ENCODE measurements at regions not wholly inside any gene's neighbourhood (a gene's known extent, or its start where the extent isn't known, plus 50 kb on each side); places are given as distances from the start of the nearest gene placed in this dataset.
"Not testable (repeated sequence)": the region's sequence is repeated elsewhere in the genome, so short reads cannot be mapped to it uniquely, and the experiment has no call there.

DNA sequence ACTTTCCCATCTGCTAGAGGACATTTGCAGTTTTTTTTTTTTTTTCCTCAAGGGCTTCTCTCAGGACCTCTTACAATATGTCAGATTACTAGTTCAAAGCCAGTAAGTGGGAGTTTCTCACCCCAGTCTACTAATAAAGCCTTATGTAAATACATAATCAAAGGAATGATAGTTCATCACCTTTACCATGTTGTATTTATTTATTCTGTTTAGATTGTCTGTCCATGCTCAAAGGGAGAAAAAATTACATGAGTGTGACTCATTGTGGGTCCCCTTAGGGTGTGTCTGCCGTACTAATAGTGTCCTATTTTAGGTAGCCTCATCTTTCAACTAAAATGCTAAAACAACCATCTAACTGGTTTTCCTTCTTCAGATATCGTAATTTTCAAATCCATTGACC, 917.6 kb downstream of the EPHA3 start:
- DNase-seq: no peak

DNA sequence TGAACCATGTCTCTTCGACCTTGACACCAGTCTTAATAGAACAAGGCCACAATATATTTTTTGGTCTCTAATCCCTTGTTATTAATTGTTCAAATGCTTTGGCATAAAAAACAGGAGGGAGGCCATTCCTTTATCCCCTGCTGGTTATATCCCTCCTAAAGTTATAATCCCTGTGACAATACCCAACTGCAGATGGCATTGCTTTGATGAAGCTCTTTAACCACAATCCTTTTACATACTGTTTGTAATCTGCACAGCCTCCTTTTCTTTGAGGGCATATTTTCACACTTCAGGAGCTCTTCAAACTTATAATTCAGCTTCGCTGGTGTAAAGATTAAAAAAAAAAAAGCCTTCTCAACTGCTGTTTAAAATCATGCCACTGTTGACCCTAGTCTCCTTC, 919.0 kb downstream of the EPHA3 start:
- DNase-seq: no peak

GRCh38 chr3:90031121-90031520, 923.7 kb downstream of the EPHA3 start:
- no peak for DNase-seq

GRCh38 chr3:90032980-90033641, 925.7 kb downstream of the EPHA3 start:
- DNase-seq: no peak

- no peak for DNase-seq
These were observed 926.6 kb downstream of the EPHA3 start for GRCh38 chr3:90034038-90034437.

GRCh38 chr3:90035643-90036042, 928.2 kb downstream of the EPHA3 start:
- DNase-seq: no peak

- DNase-seq: no peak
These were observed 929.6 kb downstream of the EPHA3 start for GRCh38 chr3:90036939-90037469.

DNA sequence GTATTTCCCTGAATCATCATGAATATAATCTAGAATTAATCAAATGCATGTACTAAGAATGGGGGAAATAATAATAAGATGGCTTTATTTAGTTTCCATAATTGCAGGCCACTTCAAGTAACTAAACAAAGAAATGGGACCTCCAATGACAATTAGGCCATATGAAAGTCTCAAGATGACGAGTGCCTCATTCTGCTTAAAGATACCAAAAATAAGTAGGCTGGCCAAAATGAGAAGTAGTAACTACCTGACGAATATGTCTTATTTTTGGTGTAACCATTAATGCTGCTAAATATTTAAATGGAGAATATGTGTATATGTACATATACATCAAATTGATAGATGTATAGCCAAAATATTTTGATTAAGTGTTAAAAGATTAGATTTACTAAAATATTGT, 932.6 kb downstream of the EPHA3 start:
- DNase-seq: no peak

DNA sequence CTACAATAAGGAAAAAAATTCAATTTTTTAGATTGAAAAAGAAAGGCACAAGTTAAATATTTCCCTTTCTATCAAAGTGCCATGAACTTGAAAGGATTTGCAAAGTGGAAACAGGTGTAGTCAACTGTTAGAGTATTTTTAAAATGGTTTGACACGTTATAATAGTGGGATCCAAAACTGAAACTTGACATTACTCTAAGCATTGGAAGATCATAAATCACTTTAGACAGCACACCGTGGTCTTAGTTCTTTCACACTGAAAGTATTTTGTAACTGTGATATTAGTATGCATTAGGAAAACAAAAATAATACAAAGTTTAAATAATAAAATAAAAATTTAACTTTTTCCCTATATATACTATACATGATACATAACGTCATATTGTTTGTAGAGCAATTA, 933.1 kb downstream of the EPHA3 start:
- no peak for DNase-seq

DNA sequence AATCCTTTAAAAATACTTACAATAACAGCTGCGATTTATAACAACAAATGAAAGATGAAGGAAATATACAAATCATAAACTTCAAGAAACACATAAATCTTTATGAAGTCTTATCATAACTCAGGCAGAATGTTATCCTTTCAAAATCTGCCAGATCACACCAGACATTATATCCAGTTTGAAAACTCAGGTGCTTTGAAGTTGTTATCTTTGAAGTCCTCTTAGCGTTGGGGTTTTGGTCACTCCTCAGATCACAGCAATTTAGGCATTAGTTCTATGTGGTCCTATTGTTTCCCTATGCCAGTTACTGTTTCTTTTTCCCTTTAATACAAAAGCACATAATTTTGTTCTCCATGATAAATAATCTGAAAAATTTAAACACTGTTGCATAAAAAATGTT, 934.6 kb downstream of the EPHA3 start:
- DNase-seq: no peak

GRCh38 chr3:90043287-90043686, 935.9 kb downstream of the EPHA3 start:
- DNase-seq: no peak

DNA sequence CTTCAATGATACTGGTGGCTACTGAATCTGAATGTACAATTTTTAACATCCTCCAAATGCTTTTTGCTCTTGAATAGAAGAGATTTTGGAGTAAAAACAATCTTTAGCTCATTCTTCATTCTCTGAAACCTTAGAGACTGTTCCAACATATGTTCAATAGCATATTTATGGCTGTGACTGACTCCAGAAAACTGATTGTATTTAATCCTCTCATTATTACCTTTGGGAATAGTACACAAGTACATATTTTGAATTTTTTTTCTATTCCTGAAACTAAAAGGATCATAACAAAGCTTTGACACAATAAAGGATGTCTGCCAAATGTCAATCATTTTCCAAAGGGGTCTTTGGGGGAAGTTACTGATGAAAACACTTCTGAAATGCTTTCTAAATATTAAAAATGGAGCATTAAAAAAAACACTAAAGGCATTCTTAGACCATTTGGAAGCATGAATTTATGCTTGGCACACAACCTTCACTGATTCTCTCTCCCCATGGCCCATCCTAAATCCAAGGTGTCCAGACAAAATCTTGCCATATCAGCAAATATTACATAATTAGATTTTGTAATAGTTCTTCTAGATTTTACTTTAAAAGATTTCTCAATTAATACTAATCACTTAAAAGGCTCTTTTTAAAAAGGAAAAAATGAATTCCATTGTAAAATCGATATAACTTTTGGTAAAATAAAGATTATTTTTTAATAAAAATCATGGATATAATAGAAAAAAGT, 936.8 kb downstream of the EPHA3 start:
- no peak for DNase-seq

DNA sequence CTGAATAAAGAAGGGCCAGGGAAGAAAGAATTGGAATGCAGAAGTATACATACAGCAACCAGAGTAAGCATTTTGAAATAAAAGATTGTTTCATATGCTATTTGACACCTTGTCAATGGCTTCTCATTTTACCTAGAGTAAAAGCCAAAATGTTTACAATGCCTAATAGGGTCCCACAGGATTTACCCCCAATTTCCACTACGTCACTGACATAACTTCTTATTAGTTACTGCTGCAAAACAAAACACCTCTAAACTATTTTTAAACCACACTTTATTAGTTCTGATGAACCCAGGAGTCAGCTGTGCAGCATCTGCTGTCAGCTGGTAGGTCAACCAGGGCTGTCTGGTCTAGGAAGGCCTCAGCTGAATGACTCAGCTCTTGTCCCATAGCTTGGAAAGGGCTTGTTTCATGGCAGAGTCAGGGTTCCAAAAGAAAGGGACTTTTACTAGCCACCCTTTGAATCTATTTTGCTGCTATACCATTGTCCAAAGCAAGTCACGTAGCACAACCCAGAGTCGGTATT, 945.1 kb downstream of the EPHA3 start:
- DNase-seq: no peak

GRCh38 chr3:90054311-90054710, 946.9 kb downstream of the EPHA3 start:
- no peak for DNase-seq

GRCh38 chr3:90055666-90056065, 948.2 kb downstream of the EPHA3 start:
- DNase-seq: no peak

DNA sequence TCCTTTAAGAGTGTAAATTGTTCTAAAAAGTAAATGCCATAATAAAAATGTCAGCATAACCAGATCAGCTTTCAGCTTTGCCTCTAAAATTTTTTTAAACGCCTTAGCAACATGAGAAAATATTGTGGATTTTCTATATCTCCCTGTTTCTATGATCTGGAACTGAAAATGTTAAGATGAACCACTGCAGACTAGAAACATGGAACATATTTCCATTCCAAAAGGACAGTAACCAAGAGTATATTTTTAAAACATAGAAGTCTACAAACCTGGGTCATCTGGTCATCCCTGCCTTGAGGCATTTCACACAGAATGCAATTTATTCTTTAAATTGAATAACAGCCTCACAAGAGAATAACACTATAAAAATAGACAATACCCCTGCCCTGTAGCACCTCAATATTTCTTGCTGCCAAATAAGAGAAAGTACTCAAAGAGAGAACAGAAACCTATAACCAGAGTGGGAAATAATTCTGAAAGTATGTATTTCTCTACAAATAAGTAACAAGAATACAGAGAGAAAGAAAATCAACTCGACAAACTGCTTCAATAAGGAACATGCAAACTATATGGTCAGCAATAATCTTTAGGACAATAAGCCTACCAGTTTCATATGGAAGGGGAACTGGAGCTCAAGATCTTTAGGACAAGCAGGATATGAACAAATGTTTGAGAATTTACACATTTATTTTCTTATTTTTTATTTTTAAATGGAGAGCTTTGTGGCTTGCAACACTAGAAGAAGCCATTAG, 949.0 kb downstream of the EPHA3 start:
- DNase-seq: no peak

DNA sequence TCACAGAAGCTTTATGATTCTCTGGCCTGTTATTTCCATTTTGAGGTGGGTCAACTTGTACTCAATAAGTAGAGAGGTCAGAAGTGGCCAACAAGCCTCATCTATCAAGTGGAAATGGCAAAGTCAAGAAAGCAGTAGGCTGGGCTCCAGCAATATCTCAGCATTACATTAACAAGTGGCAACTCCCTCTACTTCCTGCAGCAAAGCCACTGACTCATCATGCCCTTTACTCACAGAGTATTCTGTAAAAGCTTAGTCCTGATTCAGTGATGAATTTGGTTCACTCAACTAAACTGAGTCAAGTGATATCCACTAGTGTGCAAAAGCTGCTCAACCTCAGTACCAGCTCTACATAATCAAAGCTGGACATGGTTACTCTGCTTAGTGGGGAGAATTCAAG, 954.6 kb downstream of the EPHA3 start:
- no peak for DNase-seq

- no peak for DNase-seq
These were observed 955.3 kb downstream of the EPHA3 start for GRCh38 chr3:90062631-90063200.

DNA sequence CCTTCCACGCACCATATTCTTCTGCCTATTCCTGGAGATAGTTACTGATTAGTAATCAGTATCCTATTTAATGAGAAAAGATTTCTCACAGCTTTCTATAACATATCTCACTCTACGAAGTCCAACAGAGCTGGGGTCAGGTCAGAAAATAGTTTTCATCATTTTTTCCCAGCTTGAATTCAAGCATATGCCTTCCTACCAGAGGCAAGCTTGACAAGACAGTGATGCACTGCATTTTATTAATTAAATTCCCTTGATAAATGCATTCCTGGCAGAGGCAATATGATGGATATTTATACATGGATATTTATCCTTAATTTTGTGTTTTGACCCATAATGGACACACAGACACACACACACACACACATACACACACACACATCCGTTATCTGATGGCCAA, 961.4 kb downstream of the EPHA3 start:
- no peak for DNase-seq

GRCh38 chr3:90069748-90070147, 962.3 kb downstream of the EPHA3 start:
- DNase-seq: no peak

GRCh38 chr3:90076136-90076535, 968.7 kb downstream of the EPHA3 start:
- no peak for DNase-seq

DNA sequence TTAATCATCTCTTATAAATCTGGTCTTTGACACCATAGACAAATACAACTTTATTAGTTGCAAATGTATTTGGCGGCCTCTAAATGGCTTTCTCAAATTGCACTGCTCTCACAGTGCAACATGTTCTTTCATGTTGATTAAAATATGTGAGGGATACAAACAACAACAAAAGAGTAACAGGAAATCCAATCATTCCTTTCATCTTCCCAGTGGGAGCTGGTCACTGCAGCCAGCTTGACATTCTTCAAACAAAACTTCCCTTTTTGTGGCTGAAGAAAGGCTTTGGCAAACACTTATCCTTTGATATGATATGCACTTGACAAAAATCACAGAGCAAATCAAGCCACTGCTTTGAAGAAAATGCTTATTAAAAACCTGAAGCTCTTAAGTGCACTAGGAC, 973.6 kb downstream of the EPHA3 start:
- DNase-seq: no peak

DNA sequence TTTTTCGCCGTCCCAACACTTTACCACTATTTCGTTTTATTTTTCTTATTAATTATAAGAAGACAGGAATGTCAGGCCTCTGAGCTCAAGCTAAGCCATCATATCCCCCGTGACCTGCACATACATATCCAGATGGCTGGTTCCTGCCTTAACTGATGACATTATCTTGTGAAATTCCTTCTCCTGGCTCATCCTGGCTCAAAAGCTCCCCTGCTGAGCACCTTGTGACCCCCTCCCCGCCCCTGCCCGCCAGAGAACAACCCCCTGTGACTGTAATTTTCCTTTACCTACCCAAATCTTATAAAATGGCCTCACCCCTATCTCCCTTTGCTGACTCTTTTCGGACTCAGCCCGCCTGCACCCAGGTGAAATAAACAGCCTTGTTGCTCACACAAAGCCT, 978.9 kb downstream of the EPHA3 start:
- not testable (repeated sequence) for DNase-seq

All from SW 1271 (cell line).